A673 (cell line): ENCODE measurements at regions not wholly inside any gene's neighbourhood (a gene's known extent, or its start where the extent isn't known, plus 50 kb on each side); places are given as distances from the start of the nearest gene placed in this dataset.
"Not testable (repeated sequence)": the region's sequence is repeated elsewhere in the genome, so short reads cannot be mapped to it uniquely, and the experiment has no call there.

ENCODE experiments used
- BruUV-seq: library from RNA; stranded (reverse); fragments of 400-500 nt; replicated peaks from 2 replicates; lab custom pipeline; 2021; lab: Mats Ljungman, UMichigan
- CTCF ChIA-PET: fragments of 300-600 bp; sonication (Branson Sonifier 250); formaldehyde crosslinking; loops from one replicate; lab custom pipeline; 2022; ENCODE audit warnings: antibody characterized with exemption; lab: Charles Lee
- POLR2A ChIA-PET: fragments of 300-600 bp; sonication (Branson Sonifier 250); formaldehyde crosslinking; loops from one replicate; lab custom pipeline; 2022; ENCODE audit warnings: antibody characterized with exemption; ENCODE audit not compliant: low non-redundant PET; lab: Charles Lee
- DNase-seq: peaks from one replicate; pipeline ENCODE4 v3.0.0-alpha.2; 2015; ENCODE audit warnings: low spot score
- H3K27ac ChIP-seq: fragments of 200-600 bp; sonication (generic); 2 replicates; pipeline ENCODE4 v1.5.1; 2016; ENCODE audit warnings: mixed run types, low read depth, mild to moderate bottlenecking, mixed read lengths, antibody characterized with exemption, low read length; ENCODE audit not compliant: poor library complexity, severe bottlenecking
- H3K27me3 ChIP-seq: fragments of 200-600 bp; sonication (generic); replicated peaks from 2 replicates; pipeline ENCODE4 v1.6.1; 2017; ENCODE audit warnings: mixed run types, low read depth, mild to moderate bottlenecking, mixed read lengths, antibody characterized with exemption, low read length; ENCODE audit not compliant: insufficient read depth, poor library complexity
- H3K36me3 ChIP-seq: fragments of 200-600 bp; sonication (generic); 2 replicates; pipeline ENCODE4 v1.6.1; 2016; ENCODE audit warnings: mixed run types, mild to moderate bottlenecking, mixed read lengths, antibody characterized with exemption, low read length; ENCODE audit not compliant: insufficient read depth, poor library complexity, severe bottlenecking
- H3K4me1 ChIP-seq: fragments of 200-600 bp; sonication (generic); 2 replicates; pipeline ENCODE4 v1.6.1; 2017; ENCODE audit warnings: mixed run types, mild to moderate bottlenecking, mixed read lengths, antibody characterized with exemption, low read length; ENCODE audit not compliant: insufficient read depth, poor library complexity, severe bottlenecking
- H3K4me3 ChIP-seq: fragments of 200-600 bp; sonication (generic); 2 replicates; pipeline ENCODE4 v1.5.1; 2016; ENCODE audit warnings: low read depth, mixed run types, mild to moderate bottlenecking, mixed read lengths, low read length; ENCODE audit not compliant: poor library complexity, severe bottlenecking
- H3K9me3 ChIP-seq: fragments of 200-600 bp; sonication (generic); 2 replicates; pipeline ENCODE4 v1.6.1; 2016; ENCODE audit warnings: mixed run types, low read depth, mild to moderate bottlenecking, mixed read lengths, antibody characterized with exemption, low read length; ENCODE audit not compliant: poor library complexity, severe bottlenecking
- CTCF ChIP-seq: fragments of 300-800, 200-600 bp; sonication (generic); conservative IDR thresholded peaks from 2 replicates; pipeline ENCODE4 v1.5.1; 2017; ENCODE audit warnings: low read depth, mild to moderate bottlenecking, antibody characterized with exemption, low read length, moderate library complexity, mixed read lengths
- EZH2 ChIP-seq: fragments of 200-600 bp; sonication (generic); IDR thresholded peaks from 2 replicates; pipeline ENCODE4 v1.6.1; 2017; ENCODE audit warnings: borderline replicate concordance, low read depth, mild to moderate bottlenecking, mixed read lengths, antibody characterized with exemption, low read length; ENCODE audit not compliant: poor library complexity, severe bottlenecking
- intact Hi-C: fragments of 100-400 bp; cut with micrococcal nuclease; formaldehyde crosslinking; loops from one replicate; pipeline ENCODE4 v1.10.0; 2022; ENCODE audit not compliant: unreplicated experiment

GRCh38 chr18:8882632-8883408 is 177.5 kb downstream of the MTCL1 start:
- CTCF ChIA-PET, result no interaction called here
- peak; percentile 37 for DNase-seq

GRCh38 chr18:8883409-8883668 is 178.0 kb downstream of the MTCL1 start:
- H3K4me1 ChIP-seq, result no peaks in the 10 kb centered on the region
- CTCF ChIA-PET, result no interaction called here
- no peaks in the 10 kb centered on the region for H3K27me3 ChIP-seq
- H3K36me3 ChIP-seq, result no peaks in the 10 kb centered on the region
- DNase-seq, result no peak
- TF ChIP-seq EZH2 (no peak), CTCF (no peak)
- POLR2A ChIA-PET, result no interaction called here
- H3K4me3 ChIP-seq, result no peak overlapping the region
- BruUV-seq, result no TSS peak
- intact Hi-C loops, result no loop called here
- H3K27ac ChIP-seq, result no peak overlapping the region
- H3K9me3 ChIP-seq, result peaks cover 12% of the 10 kb centered on the region

More at GRCh38 chr18:8882632-8883408, 177.5 kb downstream of the MTCL1 start:
- intact Hi-C loops, result no loop called here
- Histone ChIP-seq H3K4me3 (no peak overlapping the region), H3K9me3 (peaks cover 12% of the 10 kb centered on the region), H3K27ac (no peak overlapping the region), H3K4me1 (no peaks in the 10 kb centered on the region), H3K27me3 (no peaks in the 10 kb centered on the region), H3K36me3 (no peaks in the 10 kb centered on the region)
- no peak for TF ChIP-seq CTCF
- TF ChIP-seq EZH2, result no peak
- no TSS peak for BruUV-seq
- POLR2A ChIA-PET, result no interaction called here

GRCh38 chr18:8887877-8888276 is 182.5 kb downstream of the MTCL1 start:
- DNase-seq, H3K27me3 ChIP-seq, intact Hi-C loops, H3K9me3 ChIP-seq, BruUV-seq, H3K4me3 ChIP-seq, CTCF ChIA-PET, H3K27ac ChIP-seq, H3K36me3 ChIP-seq: not testable (repeated sequence)
- POLR2A ChIA-PET, result interaction anchor here (0.6 kb wide), 1 partner anchor 116 kb away, joined by 13 read pairs; no protein-coding TSS in a partner anchor
- peaks cover 13% of the 10 kb centered on the region for H3K4me1 ChIP-seq

- no TSS peak for BruUV-seq
- DNase-seq, result no peak
- no peak overlapping the region for H3K27ac ChIP-seq
- no peak for TF ChIP-seq CTCF
- no peak for TF ChIP-seq EZH2
- intact Hi-C loops, result no loop called here
- no peaks in the 10 kb centered on the region for H3K9me3 ChIP-seq
- no peaks in the 10 kb centered on the region for H3K27me3 ChIP-seq
- ChIA-PET CTCF (no interaction called here), POLR2A (no interaction called here)
- no peaks in the 10 kb centered on the region for H3K36me3 ChIP-seq
- peaks cover 13% of the 10 kb centered on the region for H3K4me1 ChIP-seq
- H3K4me3 ChIP-seq, result no peak overlapping the region
These were observed 184.1 kb downstream of the MTCL1 start for GRCh38 chr18:8889489-8889888.

- H3K27ac ChIP-seq, result peak overlapping the region; percentile 39
- H3K36me3 ChIP-seq, intact Hi-C loops, H3K9me3 ChIP-seq, POLR2A ChIA-PET, BruUV-seq, H3K27me3 ChIP-seq, DNase-seq, H3K4me3 ChIP-seq, CTCF ChIA-PET: not testable (repeated sequence)
- peaks cover 13% of the 10 kb centered on the region for H3K4me1 ChIP-seq
These were observed 185.1 kb downstream of the MTCL1 start for GRCh38 chr18:8890503-8890902.
